GM12892 (cell line): ENCODE measurements at regions not wholly inside any gene's neighbourhood (a gene's known extent, or its start where the extent isn't known, plus 50 kb on each side); places are given as distances from the start of the nearest gene placed in this dataset.

Experiments
- POLR2A ChIP-seq: IDR thresholded peaks from 2 replicates; pipeline ENCODE4 v1.6.1; 2011; ENCODE audit warnings: low read depth, low read length, control low read depth
- POLR2AphosphoS5 ChIP-seq: IDR thresholded peaks from 2 replicates; pipeline ENCODE4 v1.6.1; 2011; ENCODE audit warnings: low read depth, low read length, control low read depth
- TAF1 ChIP-seq: IDR thresholded peaks from 2 replicates; pipeline ENCODE4 v1.6.1; 2011; ENCODE audit warnings: low read depth, mild to moderate bottlenecking, control low read depth, low read length, borderline replicate concordance

GRCh38 chr15:77716632-77717332 is 84.1 kb upstream of the LINGO1 start:
- TF ChIP-seq TAF1 (no peak), POLR2A (no peak), POLR2AphosphoS5 (no peak)
